Neural progenitor cell (in vitro differentiated cells): ENCODE measurements at regions not wholly inside any gene's neighbourhood (a gene's known extent, or its start where the extent isn't known, plus 50 kb on each side); places are given as distances from the start of the nearest gene placed in this dataset.

ENCODE experiments used
- CTCF ChIP-seq: fragments of 200-600 bp; sonication (generic); IDR thresholded peaks from 2 replicates; pipeline ENCODE4 v1.5.1; 2017; ENCODE audit warnings: antibody characterized with exemption, mild to moderate bottlenecking
- EZH2 ChIP-seq: fragments of 200-600 bp; sonication (generic); IDR thresholded peaks from 2 replicates; pipeline ENCODE4 v1.6.1; 2017; ENCODE audit warnings: antibody characterized with exemption, mild to moderate bottlenecking, moderate library complexity
- EZH2phosphoT487 ChIP-seq: fragments of 200-600 bp; sonication (generic); IDR thresholded peaks from 2 replicates; pipeline ENCODE4 v1.6.1; 2017; ENCODE audit warnings: antibody characterized with exemption

DNA sequence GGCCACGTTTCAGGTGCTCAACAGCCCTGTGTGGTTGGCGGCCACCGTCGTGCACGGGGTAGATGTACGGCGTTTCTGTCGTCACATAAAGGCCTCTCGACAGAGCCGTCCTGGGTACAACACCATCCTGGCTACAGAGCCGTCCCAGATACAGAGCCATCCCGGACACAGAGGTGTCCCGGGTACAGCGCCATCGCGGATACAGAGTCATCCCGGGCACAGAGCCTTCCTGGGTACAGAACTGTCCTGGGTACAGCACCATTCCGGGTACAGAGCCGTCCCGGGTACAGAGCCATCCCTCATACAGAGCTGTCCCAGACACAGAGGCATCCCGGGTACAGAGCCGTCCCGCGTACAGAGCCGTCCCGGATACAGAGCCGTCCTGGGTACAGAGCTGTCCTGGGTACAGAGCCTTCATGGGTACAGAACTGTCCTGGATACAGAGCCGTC is 222.7 kb upstream of the SOX1 start:
- TF ChIP-seq EZH2 (no peak), CTCF (no peak), EZH2phosphoT487 (no peak)
